ENCODE measurements at regions not wholly inside any gene's neighbourhood (a gene's known extent, or its start where the extent isn't known, plus 50 kb on each side); places are given as distances from the start of the nearest gene placed in this dataset.
"Not testable (repeated sequence)": the region's sequence is repeated elsewhere in the genome, so short reads cannot be mapped to it uniquely, and the experiment has no call there.

DNA sequence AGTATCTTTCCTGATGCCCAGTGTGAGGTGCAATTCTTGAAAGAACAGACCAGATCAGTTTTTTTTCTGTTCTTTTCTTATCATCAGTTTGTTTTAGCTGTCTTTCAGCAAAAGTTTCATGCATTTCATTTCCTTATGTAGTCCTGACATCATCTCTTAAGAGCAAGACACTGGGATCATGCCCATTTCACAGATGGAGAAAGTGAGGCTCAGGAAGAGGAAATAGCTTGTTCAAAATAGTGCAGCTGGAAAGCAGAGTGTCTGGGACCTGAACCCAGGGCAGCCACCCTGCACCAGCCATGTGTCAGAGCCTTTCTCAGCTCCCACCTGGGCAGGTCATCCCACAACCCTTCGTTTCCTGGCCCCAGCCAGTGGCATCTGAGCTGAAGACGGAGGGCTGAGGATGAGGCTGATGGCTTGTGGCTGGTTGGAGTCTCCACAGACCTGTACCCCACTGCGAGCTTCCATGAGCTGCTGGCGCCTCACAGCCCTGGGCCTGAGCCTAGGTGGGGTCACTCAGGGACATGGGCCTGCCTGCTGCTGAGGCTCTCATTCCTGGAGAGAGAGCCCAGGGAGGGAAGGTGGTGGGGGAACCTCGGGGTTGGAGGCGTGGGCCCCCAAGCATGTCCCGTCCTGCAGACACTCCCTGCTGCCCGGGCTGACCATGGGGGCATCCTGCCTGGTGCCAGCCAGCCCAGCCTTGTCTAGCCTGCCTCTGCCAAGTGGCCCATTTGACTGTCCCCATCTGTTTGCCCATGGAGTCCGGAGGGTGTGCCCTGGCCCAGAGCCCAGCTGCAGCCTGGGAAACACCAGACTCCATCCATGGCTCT lies 61.8 kb downstream of the SMIM38 start:
- intact Hi-C loops (cut with DNase I), result loop anchor here (10.0 kb wide), 1 partner anchor 113 kb away; no protein-coding TSS in a partner anchor
- ATAC-seq (no peak), DNase-seq (ENCODE audit: missing footprints) (no peak)

DNA sequence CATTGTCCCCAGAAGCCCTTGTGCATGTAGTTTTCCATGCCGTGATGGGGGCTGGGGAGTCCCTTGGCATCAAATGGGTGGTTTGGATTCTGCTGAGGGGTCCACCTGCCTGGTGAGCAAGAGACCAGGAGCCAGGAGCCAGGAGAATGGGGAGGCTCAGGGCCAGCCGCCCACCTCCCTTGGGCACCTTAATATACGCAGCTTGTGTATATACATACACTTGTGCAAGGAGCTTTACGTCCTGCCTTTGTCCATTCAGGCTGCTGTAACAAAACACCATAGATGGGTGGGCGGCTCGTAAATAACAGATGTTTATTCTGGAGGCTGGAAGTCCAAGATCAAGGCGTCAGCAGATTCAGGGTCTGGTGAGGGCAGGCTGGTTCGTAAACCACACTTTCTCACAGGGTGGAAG lies 62.5 kb downstream of the SMIM38 start:
- ATAC-seq (no peak), DNase-seq (ENCODE audit: missing footprints) (no peak)
- intact Hi-C loops (cut with DNase I), result loop anchor here (10.0 kb wide), 1 partner anchor 113 kb away; no protein-coding TSS in a partner anchor

DNA sequence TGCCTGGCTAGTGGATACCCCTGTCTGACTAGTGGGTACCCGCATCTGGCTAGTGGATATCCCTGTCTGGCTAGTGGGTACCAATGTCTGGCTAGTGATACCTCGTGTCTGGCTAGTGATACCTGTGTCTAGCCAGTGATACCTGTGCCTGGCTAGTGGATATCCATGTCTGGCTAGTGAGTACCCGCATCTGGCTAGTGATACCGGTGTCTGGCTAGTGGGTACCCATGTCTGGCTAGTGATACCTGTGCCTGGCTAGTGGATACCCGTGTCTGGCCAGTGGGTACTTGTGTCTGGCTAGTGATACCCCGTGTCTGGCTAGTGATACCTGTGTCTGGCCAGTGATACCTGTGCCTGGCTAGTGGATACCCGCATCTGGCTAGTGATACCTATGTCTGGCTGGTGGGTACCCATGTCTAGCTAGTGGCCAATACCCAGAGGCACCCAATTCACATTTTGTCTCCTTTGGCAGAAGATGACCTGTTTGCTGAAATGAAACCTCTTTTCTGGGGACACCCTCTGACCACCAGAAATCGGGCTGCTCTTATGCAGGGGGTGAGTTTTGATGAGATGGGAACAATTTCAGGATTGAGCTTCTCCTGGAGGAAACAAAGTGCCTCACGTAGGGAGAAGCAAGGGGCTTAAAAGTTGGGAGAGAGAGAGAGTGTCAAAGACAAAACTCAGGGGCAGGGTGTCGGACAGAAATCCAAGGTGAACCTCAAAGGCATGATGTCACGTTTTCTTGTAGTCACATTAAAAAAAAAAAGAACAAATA lies 63.4 kb downstream of the SMIM38 start:
- ATAC-seq, result no peak
- intact Hi-C loops (cut with DNase I), result loop anchor here (10.0 kb wide), 1 partner anchor 114 kb away; no protein-coding TSS in a partner anchor
- DNase-seq (ENCODE audit: missing footprints), result no peak

DNA sequence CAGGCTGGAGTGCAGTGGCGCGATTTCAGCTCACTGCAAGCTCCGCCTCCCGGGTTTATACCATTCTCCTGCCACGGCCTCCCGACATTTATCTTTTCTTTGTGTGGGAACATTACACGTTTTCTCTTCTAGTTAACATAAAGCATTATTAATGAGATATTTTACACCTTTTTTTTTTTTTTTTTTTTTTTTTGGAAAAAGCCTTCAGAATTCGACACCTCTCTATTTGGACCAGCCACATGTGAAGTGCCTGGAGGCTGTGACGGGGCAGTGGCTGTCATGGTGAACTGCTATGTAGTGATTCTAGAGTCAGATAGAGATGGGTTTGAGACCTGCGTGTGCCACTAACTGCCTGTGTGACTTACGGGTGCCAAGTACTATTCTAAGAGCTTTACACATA lies 64.3 kb downstream of the SMIM38 start:
- intact Hi-C loops (cut with DNase I), result loop anchor here (10.0 kb wide), 1 partner anchor 115 kb away; no protein-coding TSS in a partner anchor
- no peak for DNase-seq (ENCODE audit: missing footprints)

DNA sequence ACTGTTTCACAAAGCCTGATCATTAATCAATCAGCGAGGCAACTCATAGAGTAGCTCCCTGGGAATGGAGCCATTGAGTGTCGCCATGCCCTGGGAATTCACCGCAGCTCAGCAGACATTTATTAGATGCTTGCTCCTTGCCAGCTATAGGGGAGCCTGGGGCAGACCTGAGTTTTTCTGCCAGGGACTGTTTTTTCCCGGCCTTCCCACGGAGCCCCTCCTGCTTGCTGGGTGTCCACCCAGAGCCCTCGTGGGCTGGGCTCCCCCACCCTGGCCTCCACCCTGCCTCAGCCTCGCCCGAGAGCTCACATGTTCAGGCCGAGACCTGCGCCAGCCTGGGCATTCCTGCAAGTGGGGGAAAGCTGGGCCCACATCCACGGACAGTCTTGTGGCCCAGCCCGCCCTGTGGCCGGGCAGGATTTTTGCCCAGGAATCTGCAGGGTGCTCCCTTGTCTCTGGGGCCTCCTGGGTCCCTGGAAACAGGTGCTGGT lies 64.9 kb downstream of the SMIM38 start:
- DNase-seq (ENCODE audit: missing footprints) (no peak), ATAC-seq (no peak)
- intact Hi-C loops (cut with DNase I), result no loop called here

More for the DNA sequence above, 64.3 kb downstream of the SMIM38 start:
- no peak for ATAC-seq

DNA sequence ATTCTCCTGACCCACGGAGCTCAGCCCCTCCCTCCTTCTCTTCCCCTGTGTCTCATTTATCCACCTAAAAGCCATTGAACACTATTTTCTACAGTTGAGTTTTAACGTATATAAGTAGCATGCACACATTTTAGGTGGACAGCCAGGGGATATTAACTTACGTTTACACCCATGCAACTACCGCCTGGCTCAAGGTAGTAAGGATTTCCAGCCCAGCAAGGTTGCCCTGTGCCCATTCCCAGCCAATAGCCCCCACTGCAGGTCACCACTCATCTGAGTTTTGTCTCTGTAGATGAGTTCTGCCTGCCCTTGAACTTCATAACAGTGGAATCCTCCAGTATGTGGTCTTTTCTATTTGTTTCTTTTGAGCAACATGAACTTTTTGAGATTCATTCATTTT lies 65.4 kb downstream of the SMIM38 start:
- ATAC-seq, result no peak

DNA sequence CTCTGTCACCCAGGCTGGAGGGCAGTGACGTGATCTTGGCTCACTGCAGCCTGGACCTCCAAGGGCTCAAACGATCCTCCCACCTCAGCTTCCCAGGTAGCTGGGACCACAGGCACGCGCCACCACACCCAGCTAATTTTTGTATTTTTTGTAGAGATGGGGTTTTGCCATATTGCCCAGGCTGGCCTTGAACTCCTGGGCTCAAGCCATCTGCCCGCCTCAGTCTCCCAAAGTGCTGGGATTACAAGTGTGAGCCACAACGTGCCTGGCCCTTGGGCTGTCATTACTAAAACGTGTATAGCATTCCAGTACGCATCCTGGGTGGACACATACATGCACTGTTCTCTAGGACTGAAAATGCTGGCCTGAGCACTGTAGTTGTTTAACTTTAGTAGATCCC lies 65.9 kb downstream of the SMIM38 start:
- intact Hi-C loops (cut with DNase I); DNase-seq (ENCODE audit: missing footprints); ATAC-seq: not testable (repeated sequence)

More for the DNA sequence above, 65.4 kb downstream of the SMIM38 start:
- intact Hi-C loops (cut with DNase I), result no loop called here
- DNase-seq (ENCODE audit: missing footprints), result no peak

DNA sequence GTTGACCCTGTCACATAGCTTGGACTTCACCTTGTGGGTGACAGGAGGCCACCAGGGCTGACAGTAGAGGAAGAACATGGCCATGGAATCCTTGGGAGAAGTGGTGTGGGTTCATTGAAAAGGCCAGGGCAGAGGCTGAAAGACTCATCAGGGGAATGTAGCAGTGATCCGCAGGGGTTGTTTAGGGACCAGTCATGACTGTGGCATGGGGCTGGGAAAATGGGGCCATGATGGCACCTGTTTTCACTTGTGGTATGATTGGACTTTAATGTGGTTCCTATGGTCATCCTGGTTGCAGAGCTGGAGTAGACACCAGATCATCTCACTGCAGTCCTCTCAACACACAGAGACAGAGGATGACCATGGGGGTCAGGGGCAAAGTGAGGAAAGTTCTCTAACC lies 66.7 kb upstream of the MYEOV start:
- intact Hi-C loops (cut with DNase I), result no loop called here
- no peak for ATAC-seq
- no peak for DNase-seq (ENCODE audit: missing footprints)

DNA sequence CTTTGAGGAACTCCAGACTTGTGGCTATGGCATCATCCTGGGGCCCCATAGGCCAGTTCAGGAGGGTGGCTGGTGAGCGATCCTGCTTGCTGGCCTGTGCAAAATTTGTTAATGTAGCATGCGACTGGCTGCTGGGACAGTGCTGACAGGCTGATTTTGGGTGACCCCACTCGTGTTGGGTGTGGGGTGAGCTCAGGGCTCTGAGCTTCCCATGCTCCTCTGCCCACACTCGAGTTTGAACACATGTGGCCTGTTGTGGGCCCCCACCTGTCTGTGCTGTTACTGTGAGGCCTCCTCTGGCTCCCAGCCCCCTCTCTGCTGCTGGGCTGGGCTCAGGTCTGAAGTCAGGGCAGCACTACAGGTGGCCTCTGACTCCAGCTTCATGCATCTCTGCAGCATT lies 64.4 kb upstream of the MYEOV start:
- intact Hi-C loops (cut with DNase I), result no loop called here
- ATAC-seq (no peak), DNase-seq (ENCODE audit: missing footprints) (no peak)

DNA sequence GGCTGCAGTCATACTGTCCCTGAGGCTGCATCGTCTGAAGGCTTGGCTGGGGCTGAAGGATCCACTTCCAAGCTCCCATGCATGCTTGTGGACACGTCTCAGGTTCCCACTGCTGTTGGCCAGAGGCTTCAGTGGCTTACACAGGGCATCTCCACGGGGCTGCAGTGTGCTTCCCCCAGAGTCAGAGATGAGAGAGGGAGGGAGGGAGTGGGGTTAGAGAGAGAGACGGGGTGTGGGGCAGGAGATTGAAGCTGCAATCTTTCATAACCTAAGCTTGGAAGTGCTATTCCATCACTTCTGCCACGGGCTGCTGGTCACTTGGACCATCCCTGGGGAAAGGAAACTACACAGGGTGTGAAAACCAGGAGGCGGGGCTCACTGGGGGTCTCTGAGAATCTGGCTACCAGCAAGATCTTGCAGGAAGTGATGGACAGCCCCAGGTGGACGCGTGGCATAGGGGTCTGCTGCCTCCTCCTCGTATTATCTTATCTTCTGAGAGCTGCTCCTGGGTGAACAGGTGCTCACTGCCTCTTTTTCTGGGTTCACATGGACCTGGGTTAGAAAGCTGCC lies 63.0 kb upstream of the MYEOV start:
- intact Hi-C loops (cut with DNase I), result no loop called here
- DNase-seq (ENCODE audit: missing footprints) (no peak), ATAC-seq (no peak)

DNA sequence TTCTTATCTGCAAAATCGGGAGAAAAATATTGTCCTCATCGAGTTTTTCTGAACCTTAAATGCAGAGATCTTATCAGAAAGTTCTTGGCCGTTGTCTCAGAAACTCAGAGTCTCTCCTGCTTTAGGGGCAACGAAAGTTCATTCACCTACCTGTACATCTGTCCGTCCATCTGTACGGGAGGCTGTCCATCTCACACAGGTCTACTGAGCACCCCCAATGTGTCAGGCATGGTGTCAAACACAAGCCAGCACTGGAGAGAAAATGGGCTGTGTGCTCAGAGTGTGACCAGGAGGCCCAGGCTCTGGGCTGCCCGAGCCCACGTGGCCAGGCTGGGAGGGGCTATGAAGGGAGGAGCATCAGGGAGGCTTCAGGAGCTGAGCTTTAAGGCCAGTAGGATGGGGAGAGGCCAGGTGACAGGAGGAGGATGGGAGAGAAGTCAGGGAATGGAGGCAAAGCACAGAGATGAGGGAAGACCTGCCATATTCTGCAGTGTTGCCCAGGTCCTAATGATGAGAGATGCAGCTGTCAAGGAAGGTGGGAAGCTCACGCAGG lies 62.4 kb upstream of the MYEOV start:
- DNase-seq (ENCODE audit: missing footprints), result no peak

DNA sequence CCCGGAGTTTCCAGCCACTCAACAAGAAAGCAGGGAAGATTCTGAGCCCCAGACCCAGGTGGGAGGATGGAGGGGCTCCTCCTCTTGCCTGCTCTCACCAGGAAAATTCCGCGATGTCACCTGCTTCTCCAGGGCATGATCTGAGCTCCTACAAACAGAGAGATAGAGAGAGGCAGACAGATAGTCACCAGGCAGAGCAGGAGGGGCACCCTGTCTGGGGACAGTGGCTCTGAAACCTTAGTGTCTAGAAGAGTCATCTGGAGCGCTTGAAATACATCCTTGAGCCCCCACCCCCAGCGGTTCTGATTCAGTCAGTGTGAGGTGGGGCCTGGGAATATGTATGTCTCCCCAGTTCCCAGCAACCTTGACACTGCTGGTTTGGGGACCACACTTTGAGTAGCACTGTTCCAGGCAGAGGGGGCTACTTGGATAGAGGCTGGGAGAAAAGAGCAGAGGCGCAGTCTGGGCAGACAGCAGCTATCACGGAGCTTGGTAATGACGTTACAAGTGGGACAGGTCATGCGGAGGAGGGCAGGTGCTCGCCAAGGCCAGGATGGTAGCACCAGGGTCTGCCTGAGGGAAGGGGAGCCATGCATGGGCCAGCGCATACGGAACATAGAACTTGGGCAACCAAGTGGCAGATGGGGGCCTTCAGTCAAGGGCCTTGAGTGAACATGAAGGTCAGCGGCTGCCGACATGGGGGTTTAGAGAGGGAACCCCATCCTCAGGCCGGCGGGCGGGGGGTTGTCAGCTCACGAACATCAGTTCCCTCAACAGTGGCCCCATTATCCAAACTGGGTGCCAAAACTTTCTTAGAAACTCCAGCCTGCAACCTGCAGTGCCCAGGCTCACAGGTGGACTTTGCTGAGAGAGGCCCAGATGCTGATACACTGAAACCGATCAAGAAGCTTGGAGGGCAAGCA lies 60.9 kb upstream of the MYEOV start:
- intact Hi-C loops (cut with DNase I), result no loop called here
- DNase-seq (ENCODE audit: missing footprints) (no peak), ATAC-seq (no peak)

More for the DNA sequence above, 62.4 kb upstream of the MYEOV start:
- intact Hi-C loops (cut with DNase I), result no loop called here
- no peak for ATAC-seq

DNA sequence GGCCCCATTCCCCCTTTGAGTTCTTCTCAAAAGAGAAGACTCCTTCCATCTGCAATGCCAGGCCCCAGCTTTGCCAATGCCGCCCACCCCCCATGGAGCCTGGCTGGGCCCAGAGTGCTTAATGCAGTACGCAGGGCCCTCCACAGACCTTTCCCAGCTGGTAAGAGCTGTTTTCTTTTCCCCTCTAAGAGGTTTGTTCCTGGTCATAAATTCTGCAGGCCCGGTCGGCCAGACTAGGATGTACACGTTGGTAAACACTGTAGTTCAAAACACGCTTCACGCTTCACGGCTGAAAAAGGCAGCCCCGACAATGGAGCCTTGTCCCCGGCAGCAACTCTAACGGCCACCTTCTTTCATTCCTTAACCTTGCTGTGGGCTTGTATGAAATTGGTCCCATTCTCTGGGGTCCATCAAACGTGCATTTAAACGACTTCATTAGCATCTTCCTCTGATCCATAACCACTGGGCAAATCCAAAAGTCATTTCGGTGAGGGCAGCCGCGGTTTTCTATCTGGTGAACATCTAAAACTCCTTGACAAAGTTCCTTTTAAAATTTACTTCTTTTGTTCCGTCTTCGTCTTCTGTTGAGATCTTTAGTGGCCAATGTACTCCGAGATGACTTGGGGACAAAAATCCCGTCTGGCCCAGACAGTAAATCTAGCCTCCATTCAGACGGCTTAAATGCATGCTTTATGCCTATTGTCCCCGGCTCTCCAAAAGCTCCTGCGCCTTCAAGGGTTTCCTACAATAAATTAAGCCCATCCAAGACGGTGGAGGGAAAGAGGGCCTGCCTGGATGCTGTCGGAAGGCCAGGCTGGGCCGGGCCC lies 60.0 kb upstream of the MYEOV start:
- DNase-seq (ENCODE audit: missing footprints) (no peak), ATAC-seq (no peak)
- intact Hi-C loops (cut with DNase I), result no loop called here

DNA sequence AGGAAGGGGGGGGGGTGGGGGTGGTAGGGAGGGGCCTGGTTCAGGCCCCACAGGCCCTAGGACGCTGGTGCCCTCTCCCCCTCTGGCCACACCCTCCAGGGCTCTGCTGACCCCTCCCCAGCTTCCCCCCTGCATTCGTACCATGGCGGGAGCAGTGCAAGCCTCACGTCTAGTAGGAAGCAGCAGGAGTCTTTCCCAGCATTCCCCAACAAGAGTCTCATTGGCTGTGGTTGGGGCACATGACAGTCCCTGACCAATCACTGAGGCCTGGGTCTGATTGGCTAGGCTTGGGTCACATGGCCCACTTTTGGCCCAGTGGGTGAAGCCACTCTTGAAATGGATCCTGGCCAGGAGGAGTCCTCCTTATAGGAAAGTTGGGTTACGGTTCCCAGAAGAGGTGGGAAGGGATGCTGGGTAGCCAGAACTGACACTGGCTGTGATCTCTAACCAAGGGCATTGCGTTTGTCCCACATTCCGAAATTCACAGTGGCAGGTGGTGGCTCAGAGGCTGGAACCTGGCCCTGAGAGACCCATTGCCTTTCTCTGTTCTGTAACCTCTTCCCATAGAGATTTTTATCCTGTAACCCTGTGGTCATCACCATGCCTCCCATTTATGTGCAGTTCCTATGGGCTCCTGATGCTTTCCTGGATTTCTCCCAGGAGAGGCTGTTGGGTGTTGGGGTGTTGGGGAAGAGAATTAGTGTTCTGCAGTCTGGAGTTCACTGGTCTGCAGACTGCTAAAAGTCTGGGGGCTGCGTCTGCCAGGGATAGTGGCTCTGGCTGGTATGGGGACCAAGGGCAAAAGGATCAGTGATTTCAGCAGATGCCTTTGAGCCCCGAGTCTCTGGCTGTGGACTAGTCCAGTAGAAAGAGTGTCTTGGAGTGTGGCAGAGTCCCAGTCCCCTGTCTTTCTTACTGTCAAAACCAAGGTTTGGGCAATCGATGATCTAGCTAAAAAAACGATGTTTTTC lies 58.9 kb upstream of the MYEOV start:
- DNase-seq (ENCODE audit: missing footprints), result no peak
- no peak for ATAC-seq
- intact Hi-C loops (cut with DNase I), result no loop called here

DNA sequence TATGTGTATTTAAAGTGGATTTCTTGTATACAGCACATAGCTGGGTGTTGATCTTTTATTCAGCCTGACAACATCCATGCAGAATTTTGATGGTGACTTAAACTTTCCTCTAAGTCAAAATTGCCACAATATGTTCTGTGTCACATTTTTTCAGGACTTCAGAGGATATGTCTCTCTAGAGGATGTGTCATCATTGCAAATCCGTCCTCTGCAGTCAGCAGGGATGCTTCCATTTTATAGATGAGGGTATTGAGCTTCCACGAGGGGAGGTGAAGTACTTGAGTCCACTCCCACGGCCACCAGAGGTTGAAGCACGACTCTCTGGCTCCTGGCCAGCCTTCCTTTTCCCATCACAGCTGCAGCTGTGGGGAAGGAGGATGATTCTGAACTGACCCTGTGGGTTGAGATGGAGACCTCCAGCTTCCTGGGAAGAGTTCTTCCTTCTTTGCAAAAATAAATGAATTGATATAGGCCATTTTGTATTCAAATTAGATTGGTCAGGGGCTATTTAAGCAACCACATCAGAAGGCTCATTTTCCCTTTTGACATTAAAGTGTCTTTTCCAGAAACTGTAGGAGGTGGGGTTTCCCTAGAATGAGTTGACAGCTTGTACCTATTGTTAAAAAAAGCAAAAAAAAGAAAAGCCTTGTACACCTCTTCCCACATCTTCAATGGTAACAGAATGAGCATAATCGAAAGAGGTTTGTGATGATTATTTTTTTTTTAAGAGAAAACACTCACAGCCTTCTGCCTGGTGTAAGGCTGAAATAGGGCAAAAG lies 55.2 kb upstream of the MYEOV start:
- ATAC-seq, result no peak
- DNase-seq (ENCODE audit: missing footprints), result no peak
- intact Hi-C loops (cut with DNase I), result no loop called here
